HepG2 (cell line): ENCODE measurements at regions not wholly inside any gene's neighbourhood (a gene's known extent, or its start where the extent isn't known, plus 50 kb on each side); places are given as distances from the start of the nearest gene placed in this dataset.

Source experiments
- ATAC-seq: fragments of 200-7000 bp; cut with Tn5 transposase; 3 replicates; pipeline ENCODE4 v1.9.1; 2020; ENCODE audit warnings: mild to moderate bottlenecking, moderate library complexity
- BruUV-seq: library from RNA; stranded (reverse); fragments of 400-500 nt; replicated peaks from 2 replicates; lab custom pipeline; 2021; lab: Mats Ljungman, UMichigan
- CTCF ChIA-PET: fragments of 300-600 bp; formaldehyde crosslinking; extraction: SDS; loops from one replicate; lab custom pipeline; 2021; ENCODE audit warnings: low total read pairs, inconsistent platforms, low intra/inter-chr PET ratio; lab: Yijun Ruan, JAX
- POLR2A ChIA-PET: fragments of 350-600 bp; sonication (Branson Sonifier 250); formaldehyde crosslinking; loops from one replicate; lab custom pipeline; 2020; ENCODE audit warnings: antibody characterized with exemption, inconsistent platforms; lab: Yijun Ruan, JAX
- DNase-seq: peaks from one replicate; pipeline ENCODE4 v3.0.0-alpha.2; 2015; ENCODE audit warnings: low spot score
- FAIRE-seq: peaks from 3 replicates; lab custom pipeline; 2011; peaks lifted over from hg19 to GRCh38; lab: Jason Lieb, UNC
- H2AFZ ChIP-seq: one replicate; pipeline ENCODE4 v1.6.1; 2011; ENCODE audit warnings: low read length, inconsistent platforms
- H3K27ac ChIP-seq: fragments of 300-600 bp; 3 replicates; pipeline ENCODE4 v1.8.0; 2011; ENCODE audit warnings: mixed run types, mild to moderate bottlenecking, mixed read lengths, low read length, inconsistent platforms; ENCODE audit not compliant: insufficient read depth; ENCODE audit errors: extremely low read length
- H3K27me3 ChIP-seq, 2 experiments: fragments of 200-600 bp in 1 of 2; 2 replicates in 1 of 2; 3 replicates in 1 of 2; pipeline versions ENCODE4 v1.6.0 to v1.8.0; 2011; ENCODE audit warnings: low read length in 2 of 2, mild to moderate bottlenecking in 2 of 2, moderate library complexity in 2 of 2, inconsistent platforms in 1 of 2; ENCODE audit not compliant: insufficient read depth in 2 of 2, control insufficient read depth in 1 of 2
- H3K36me3 ChIP-seq, 2 experiments: fragments of 200-600 bp in 1 of 2; replicated peaks in 1 of 2; 2 replicates in 1 of 2; 3 replicates in 1 of 2; pipeline versions ENCODE4 v1.5.1 to v1.8.0; 2011; ENCODE audit warnings: low read length in 2 of 2, inconsistent platforms in 1 of 2; ENCODE audit not compliant: insufficient read depth in 2 of 2, control insufficient read depth in 1 of 2
- H3K4me1 ChIP-seq: 2 replicates; pipeline ENCODE4 v1.5.1; 2012; ENCODE audit warnings: low read length, inconsistent platforms; ENCODE audit not compliant: insufficient read depth
- H3K4me2 ChIP-seq: 2 replicates; pipeline ENCODE4 v1.6.0; 2011; ENCODE audit warnings: low read depth, low read length, inconsistent platforms
- H3K4me3 ChIP-seq, 3 experiments: fragments of 200-600 bp in 1 of 3; sonication (generic), shearing (Covaris generic) in 1 of 3; replicated peaks in 1 of 3; 2 replicates each; pipeline ENCODE4 v1.5.1; 2011 to 2016; ENCODE audit warnings: low read length in 3 of 3, inconsistent platforms in 2 of 3, low read depth in 2 of 3, mild to moderate bottlenecking in 2 of 3, control low read depth in 1 of 3, mixed read lengths in 1 of 3; ENCODE audit not compliant: insufficient read depth in 1 of 3
- H3K79me2 ChIP-seq: one replicate; pipeline ENCODE4 v1.6.1; 2011; ENCODE audit warnings: low read length, inconsistent platforms; ENCODE audit not compliant: insufficient read depth
- H3K9ac ChIP-seq: 2 replicates; pipeline ENCODE4 v1.6.0; 2011; ENCODE audit warnings: mild to moderate bottlenecking, low read depth, low read length, inconsistent platforms; ENCODE audit not compliant: insufficient read depth
- H3K9me3 ChIP-seq: 2 replicates; pipeline ENCODE4 v1.5.1; 2012; ENCODE audit warnings: mild to moderate bottlenecking, low read length
- H4K20me1 ChIP-seq: 2 replicates; pipeline ENCODE4 v1.6.0; 2011; ENCODE audit warnings: inconsistent platforms, mild to moderate bottlenecking, low read length, moderate library complexity; ENCODE audit not compliant: insufficient read depth
- BATF2 ChIP-seq: sonication (generic); formaldehyde crosslinking; IDR thresholded peaks from 2 replicates; pipeline ENCODE4 v1.8.0; 2022; ENCODE audit warnings: mild to moderate bottlenecking, missing genetic modification reagents, moderate library complexity
- BCL3 ChIP-seq: sonication (generic); formaldehyde crosslinking; IDR thresholded peaks from 2 replicates; pipeline ENCODE4 v1.5.1; 2020; ENCODE audit warnings: mild to moderate bottlenecking, missing genetic modification reagents, moderate library complexity
- CEBPG ChIP-seq: IDR thresholded peaks from 2 replicates; pipeline ENCODE4 v1.6.1; 2016
- DNMT3B ChIP-seq: conservative IDR thresholded peaks from 2 replicates; pipeline ENCODE4 v1.6.1; 2016; ENCODE audit warnings: missing biosample characterization, control low read depth
- FOXO1 ChIP-seq: sonication (generic); formaldehyde crosslinking; IDR thresholded peaks from 2 replicates; pipeline ENCODE4 v1.4.0; 2020; ENCODE audit warnings: missing genetic modification reagents
- HDAC2 ChIP-seq: sonication (generic); formaldehyde crosslinking; IDR thresholded peaks from 2 replicates; pipeline ENCODE4 v1.4.0; 2020; ENCODE audit warnings: missing genetic modification reagents
- KDM4B ChIP-seq: sonication (generic); formaldehyde crosslinking; IDR thresholded peaks from 2 replicates; pipeline ENCODE4 v1.4.0; 2020; ENCODE audit warnings: missing genetic modification reagents
- KLF9 ChIP-seq: IDR thresholded peaks from 2 replicates; pipeline ENCODE4 v1.6.1; 2016; ENCODE audit warnings: low read depth
- MLXIP ChIP-seq: sonication (generic); formaldehyde crosslinking; IDR thresholded peaks from 2 replicates; pipeline ENCODE4 v1.9.0; 2021; ENCODE audit warnings: missing genetic modification reagents, borderline replicate concordance
- MTA3 ChIP-seq: sonication (generic); formaldehyde crosslinking; IDR thresholded peaks from 2 replicates; pipeline ENCODE4 v1.4.0; 2020; ENCODE audit warnings: missing genetic modification reagents
- NFIB ChIP-seq: sonication (generic); formaldehyde crosslinking; IDR thresholded peaks from 2 replicates; pipeline ENCODE4 v1.9.0; 2021; ENCODE audit warnings: missing genetic modification reagents, mild to moderate bottlenecking, borderline replicate concordance
- POLR2AphosphoS2 ChIP-seq: IDR thresholded peaks from 2 replicates; pipeline ENCODE4 v1.6.1; 2011; ENCODE audit warnings: low read depth, low read length, improper control_type of control experiment
- RAD21 ChIP-seq: fragments of 450-650 bp; formaldehyde crosslinking; IDR thresholded peaks from 2 replicates; pipeline ENCODE4 v1.5.0; 2020; ENCODE audit warnings: mild to moderate bottlenecking
- RBM22 ChIP-seq: fragments of 200-400 bp; formaldehyde crosslinking; optimal IDR thresholded peaks from 2 replicates; pipeline ENCODE3; 2017; ENCODE audit warnings: mild to moderate bottlenecking, low read length, moderate library complexity
- RELA ChIP-seq: sonication (generic); formaldehyde crosslinking; IDR thresholded peaks from 2 replicates; pipeline ENCODE4 v1.4.0; 2020; ENCODE audit warnings: missing genetic modification reagents
- SNAI1 ChIP-seq: sonication (generic); formaldehyde crosslinking; IDR thresholded peaks from 2 replicates; pipeline ENCODE4 v1.5.0; 2020; ENCODE audit warnings: mild to moderate bottlenecking, missing genetic modification reagents, borderline replicate concordance
- SOX5 ChIP-seq: IDR thresholded peaks from 2 replicates; pipeline ENCODE4 v1.6.1; 2016; ENCODE audit warnings: borderline replicate concordance
- ZNF337 ChIP-seq: sonication (generic); formaldehyde crosslinking; IDR thresholded peaks from 2 replicates; pipeline ENCODE4 v1.5.1; 2020; ENCODE audit warnings: missing genetic modification reagents, low read depth, mild to moderate bottlenecking, borderline replicate concordance
- ZNF446 ChIP-seq: sonication (generic); formaldehyde crosslinking; IDR thresholded peaks from 2 replicates; pipeline ENCODE4 v1.5.0; 2020; ENCODE audit warnings: mild to moderate bottlenecking, missing genetic modification reagents
- ZNF792 ChIP-seq: IDR thresholded peaks from 2 replicates; pipeline ENCODE4 v1.6.1; 2016
- WGBS: methylation state at CpG from one replicate; pipeline ENCODE4 v1.1.6; 2017; ENCODE audit warnings: low lambda C conversion rate; 5-methylcytosine and 5-hydroxymethylcytosine counted together
- in situ Hi-C: cut with HindIII; loops from 2 replicates; pipeline ENCODE4 v1.10.0; 2017; ENCODE audit warnings: low pct_unique_long_range_greater_than_20kb; ENCODE audit not compliant: extremely low pct_ligation_motif_present
- intact Hi-C: fragments of 100-400 bp; cut with micrococcal nuclease; formaldehyde crosslinking; loops from one replicate; pipeline ENCODE4 v1.10.0; 2022; ENCODE audit not compliant: unreplicated experiment

- ATAC-seq (peak; percentile 80), FAIRE-seq (no peak), DNase-seq (no peak)
- WGBS, result 42% methylated on average over 8 of the region's 8 CpGs
- H3K9me3 ChIP-seq, result no peaks in the 10 kb centered on the region
- ChIA-PET POLR2A (interaction anchor here (1.0 to 2.6 kb wide), 15 partner anchors 9 to 86 kb away, joined by 3 to 30 read pairs (median 7); partner anchors contain the start of gene TNFAIP3), CTCF (no interaction called here)
- H3K27ac ChIP-seq, result peak overlapping the region; percentile 98
- H3K4me3 ChIP-seq, result peak overlapping the region in 1 of 3 experiments; percentile 47; a peak in 1 of 6 replicates
- intact Hi-C loops (loop anchor here (1.0 to 2.0 kb wide), 4 partner anchors 61 to 87 kb away; partner anchors contain the start of gene TNFAIP3), in situ Hi-C loops (no loop called here)
- H3K36me3 ChIP-seq, result no peaks in the 10 kb centered on the region
- peaks cover 89% of the 10 kb centered on the region for H3K4me1 ChIP-seq
- H2AFZ ChIP-seq, result peak overlapping the region; percentile 11
- H3K4me2 ChIP-seq, result peak overlapping the region; percentile 74
- H3K9ac ChIP-seq, result peak overlapping the region; percentile 72
- BruUV-seq, result no TSS peak
- no peaks in the 10 kb centered on the region for H3K79me2 ChIP-seq
- H3K27me3 ChIP-seq, result no peaks in the 10 kb centered on the region
- no peaks in the 10 kb centered on the region for H4K20me1 ChIP-seq
- TF ChIP-seq FOXO1 (CRISPR knock-in tag) (no peak), BATF2 (no peak), HDAC2 (CRISPR knock-in tag) (peak; percentile 16; the same call in 1 of the 2 replicates), ZNF792 (CRISPR knock-in tag) (peak; percentile 45; the same call in 1 of the 2 replicates), ZNF446 (no peak), KDM4B (CRISPR knock-in tag) (no peak), KLF9 (CRISPR knock-in tag) (no peak), BCL3 (CRISPR knock-in tag) (no peak), ZNF337 (CRISPR knock-in tag) (no peak), SNAI1 (no peak), SOX5 (peak; percentile 45; the same call in 1 of the 2 replicates), MLXIP (CRISPR knock-in tag) (no peak), RELA (CRISPR knock-in tag) (0 out of 2 replicates have a peak, but pooled peaks have one; percentile 54), NFIB (CRISPR knock-in tag) (no peak), CEBPG (CRISPR knock-in tag) (no peak; the same call in 1 of the 2 replicates), RBM22 (peak; percentile 57), DNMT3B (CRISPR knock-in tag) (no peak), POLR2AphosphoS2 (no peak), MTA3 (CRISPR knock-in tag) (no peak), RAD21 (CRISPR knock-in tag) (no peak)
These were observed 73.1 kb upstream of the TNFAIP3 start for GRCh38 chr6:137793805-137794515.
